Kidney (tissue), 13 donors: ENCODE measurements at regions not wholly inside any gene's neighbourhood (a gene's known extent, or its start where the extent isn't known, plus 50 kb on each side); places are given as distances from the start of the nearest gene placed in this dataset.

ENCODE experiments used
- DNase-seq, 5 donors: peaks; one replicate each; pipeline ENCODE4 v3.0.0-alpha.2; 2013 to 2020
- FAIRE-seq: peaks from 2 replicates; lab custom pipeline; 2012; peaks lifted over from hg19 to GRCh38; lab: Jason Lieb, UNC
- H3K27ac ChIP-seq, 2 donors: one replicate each; pipeline ENCODE4 v1.7.0; 2013; ENCODE audit warnings: low read depth in 2 of 2, low read length in 2 of 2, inconsistent platforms in 1 of 2
- H3K27me3 ChIP-seq: one replicate; pipeline ENCODE4 v1.7.1; 2013; ENCODE audit warnings: low read length, inconsistent platforms; ENCODE audit not compliant: control insufficient read depth, insufficient read depth
- H3K36me3 ChIP-seq, 3 donors: one replicate each; pipeline versions ENCODE4 v1.7.0 to v1.7.1; 2013; ENCODE audit warnings: low read length in 3 of 3, control low read depth in 1 of 3, inconsistent platforms in 1 of 3; ENCODE audit not compliant: insufficient read depth in 3 of 3, control insufficient read depth in 2 of 3
- H3K4me1 ChIP-seq, 3 donors: one replicate each; pipeline versions ENCODE4 v1.7.0 to v1.7.1; 2013; ENCODE audit warnings: low read length in 3 of 3, inconsistent platforms in 1 of 3, low read depth in 1 of 3; ENCODE audit not compliant: control insufficient read depth in 2 of 3, insufficient read depth in 2 of 3
- H3K4me3 ChIP-seq, 3 donors: one replicate each; pipeline versions ENCODE4 v1.7.0 to v1.8.1; 2013; ENCODE audit warnings: low read length in 3 of 3, control low read depth in 1 of 3, inconsistent platforms in 1 of 3
- H3K9ac ChIP-seq, 3 donors: one replicate each; pipeline versions ENCODE4 v1.7.0 to v1.7.1; 2013; ENCODE audit warnings: low read length in 3 of 3, control low read depth in 1 of 3, inconsistent platforms in 1 of 3
- H3K9me3 ChIP-seq, 3 donors: one replicate each; pipeline versions ENCODE4 v1.7.0 to v1.7.1; 2013; ENCODE audit warnings: low read length in 3 of 3, control low read depth in 1 of 3, inconsistent platforms in 1 of 3; ENCODE audit not compliant: control insufficient read depth in 2 of 3, insufficient read depth in 1 of 3
- CTCF ChIP-seq: IDR thresholded peaks from 3 replicates; pipeline ENCODE4 v1.5.1; 2012; ENCODE audit warnings: mild to moderate bottlenecking, moderate library complexity, borderline replicate concordance; ENCODE audit not compliant: insufficient read depth; ENCODE audit errors: extremely low read depth
- intact Hi-C: fragments of 100-400 bp; cut with DNase I; formaldehyde crosslinking; loops from one replicate; pipeline ENCODE4 v1.11.1; 2022
- donor health status: control.
- donor health status: control.
- donor health status: control.
- donor health status: control.
- donor health status: control.
- donor health status: DM: yes; HTN: yes; CAD: no.
- donor health status: Normal renal cell carcinoma (clear cell type).

GRCh38 chr17:73921306-73921705 is 277.1 kb upstream of the SDK2 start:
- no peak overlapping the region for H3K27ac ChIP-seq
- no peaks in the 10 kb centered on the region for H3K9me3 ChIP-seq
- no peaks in the 10 kb centered on the region for H3K36me3 ChIP-seq
- H3K4me1 ChIP-seq: no peaks in the 10 kb centered on the region
- no peak for TF ChIP-seq CTCF
- no peak overlapping the region for H3K4me3 ChIP-seq
- no peak overlapping the region for H3K9ac ChIP-seq
- DNase-seq (no peak), FAIRE-seq (no peak)
- intact Hi-C loops: no loop called here
- H3K27me3 ChIP-seq: no peaks in the 10 kb centered on the region

- Histone ChIP-seq H3K27ac (no peak overlapping the region), H3K9me3 (peaks cover 0 to 8% (median 0%) of the 10 kb centered on the region in 3 donors), H3K4me3 (no peak overlapping the region), H3K9ac (no peak overlapping the region), H3K27me3 (no peaks in the 10 kb centered on the region), H3K4me1 (no peaks in the 10 kb centered on the region), H3K36me3 (no peaks in the 10 kb centered on the region)
- FAIRE-seq: no peak
- intact Hi-C loops: no loop called here
- TF ChIP-seq CTCF: no peak
- no peak for DNase-seq
Observed at GRCh38 chr17:73924114-73924908, 279.2 kb upstream of the RPL38 start.

GRCh38 chr17:73924909-73925186 is 278.6 kb upstream of the RPL38 start:
- H3K9ac ChIP-seq: no peak overlapping the region
- TF ChIP-seq CTCF: no peak
- no peak overlapping the region for H3K27ac ChIP-seq
- no peaks in the 10 kb centered on the region for H3K4me1 ChIP-seq
- FAIRE-seq (no peak), DNase-seq (no peak)
- no peaks in the 10 kb centered on the region for H3K27me3 ChIP-seq
- peaks cover 0 to 8% (median 0%) of the 10 kb centered on the region in 3 donors for H3K9me3 ChIP-seq
- no peaks in the 10 kb centered on the region for H3K36me3 ChIP-seq
- no peak overlapping the region for H3K4me3 ChIP-seq
- intact Hi-C loops: no loop called here
